ENCODE measurements at regions not wholly inside any gene's neighbourhood (a gene's known extent, or its start where the extent isn't known, plus 50 kb on each side); places are given as distances from the start of the nearest gene placed in this dataset.

GRCh38 chr5:126369083-126369482 lies 54.1 kb upstream of the GRAMD2B start:
- H3K4me1 Mint-ChIP-seq = no peaks in the 10 kb centered on the region
- CTCF ChIA-PET = no interaction called here
- POLR2A ChIA-PET = no interaction called here

GRCh38 chr5:126369995-126370731 lies 53.0 kb upstream of the GRAMD2B start:
- TF ChIP-seq, protein P1, sequence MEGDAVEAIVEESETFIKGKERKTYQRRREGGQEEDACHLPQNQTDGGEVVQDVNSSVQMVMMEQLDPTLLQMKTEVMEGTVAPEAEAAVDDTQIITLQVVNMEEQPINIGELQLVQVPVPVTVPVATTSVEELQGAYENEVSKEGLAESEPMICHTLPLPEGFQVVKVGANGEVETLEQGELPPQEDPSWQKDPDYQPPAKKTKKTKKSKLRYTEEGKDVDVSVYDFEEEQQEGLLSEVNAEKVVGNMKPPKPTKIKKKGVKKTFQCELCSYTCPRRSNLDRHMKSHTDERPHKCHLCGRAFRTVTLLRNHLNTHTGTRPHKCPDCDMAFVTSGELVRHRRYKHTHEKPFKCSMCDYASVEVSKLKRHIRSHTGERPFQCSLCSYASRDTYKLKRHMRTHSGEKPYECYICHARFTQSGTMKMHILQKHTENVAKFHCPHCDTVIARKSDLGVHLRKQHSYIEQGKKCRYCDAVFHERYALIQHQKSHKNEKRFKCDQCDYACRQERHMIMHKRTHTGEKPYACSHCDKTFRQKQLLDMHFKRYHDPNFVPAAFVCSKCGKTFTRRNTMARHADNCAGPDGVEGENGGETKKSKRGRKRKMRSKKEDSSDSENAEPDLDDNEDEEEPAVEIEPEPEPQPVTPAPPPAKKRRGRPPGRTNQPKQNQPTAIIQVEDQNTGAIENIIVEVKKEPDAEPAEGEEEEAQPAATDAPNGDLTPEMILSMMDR (IDR thresholded peaks at IDR 0.05) = no peak
- H3K36me3 Mint-ChIP-seq (ENCODE audit: low read depth) = no peaks in the 10 kb centered on the region
- H3K9me3 Mint-ChIP-seq = no peaks in the 10 kb centered on the region
- intact Hi-C loops (cut with micrococcal nuclease) = no loop called here
- CTCF ChIA-PET = no interaction called here
- H3K27me3 Mint-ChIP-seq = peaks cover 7% of the 10 kb centered on the region
- DNase-seq (no peak), ATAC-seq (ENCODE audit: low read depth) (no peak)
- no peak overlapping the region for H3K27ac Mint-ChIP-seq
- POLR2A ChIA-PET = no interaction called here
- no peaks in the 10 kb centered on the region for H3K4me1 Mint-ChIP-seq
- H3K4me3 Mint-ChIP-seq = no peak overlapping the region

More at GRCh38 chr5:126369083-126369482, 54.1 kb upstream of the GRAMD2B start:
- Mint-ChIP-seq H3K27ac (no peak overlapping the region), H3K4me3 (no peak overlapping the region), H3K27me3 (peaks cover 7% of the 10 kb centered on the region), H3K36me3 (ENCODE audit: low read depth) (no peaks in the 10 kb centered on the region), H3K9me3 (no peaks in the 10 kb centered on the region)
- ATAC-seq (ENCODE audit: low read depth) (no peak), DNase-seq (no peak)
- TF ChIP-seq, protein P1 (IDR thresholded peaks at IDR 0.05) = no peak
- intact Hi-C loops (cut with micrococcal nuclease) = no loop called here

GRCh38 chr5:126370796-126371718 lies 52.2 kb upstream of the GRAMD2B start:
- Mint-ChIP-seq H3K4me3 (no peak overlapping the region), H3K9me3 (no peaks in the 10 kb centered on the region), H3K27me3 (peaks cover 7% of the 10 kb centered on the region), H3K27ac (no peak overlapping the region), H3K4me1 (no peaks in the 10 kb centered on the region), H3K36me3 (ENCODE audit: low read depth) (no peaks in the 10 kb centered on the region)
- CTCF ChIA-PET = no interaction called here
- POLR2A ChIA-PET = no interaction called here
- ATAC-seq (ENCODE audit: low read depth) (no peak), DNase-seq (no peak)
- TF ChIP-seq, protein P1 (IDR thresholded peaks at IDR 0.05) = no peak
- intact Hi-C loops (cut with micrococcal nuclease) = no loop called here

GRCh38 chr5:126373375-126374108 lies 49.7 kb upstream of the GRAMD2B start:
- TF ChIP-seq, protein P1 (IDR thresholded peaks at IDR 0.05) = no peak
- Mint-ChIP-seq H3K4me3 (no peak overlapping the region), H3K9me3 (no peaks in the 10 kb centered on the region), H3K27ac (no peak overlapping the region), H3K27me3 (peaks cover 7% of the 10 kb centered on the region), H3K4me1 (no peaks in the 10 kb centered on the region), H3K36me3 (ENCODE audit: low read depth) (no peaks in the 10 kb centered on the region)
- ATAC-seq (ENCODE audit: low read depth) (no peak), DNase-seq (no peak)
- POLR2A ChIA-PET = no interaction called here
- CTCF ChIA-PET = no interaction called here
- intact Hi-C loops (cut with micrococcal nuclease) = no loop called here
